ENCODE measurements at regions not wholly inside any gene's neighbourhood (a gene's known extent, or its start where the extent isn't known, plus 50 kb on each side); places are given as distances from the start of the nearest gene placed in this dataset.
"Not testable (repeated sequence)": the region's sequence is repeated elsewhere in the genome, so short reads cannot be mapped to it uniquely, and the experiment has no call there.

DNA sequence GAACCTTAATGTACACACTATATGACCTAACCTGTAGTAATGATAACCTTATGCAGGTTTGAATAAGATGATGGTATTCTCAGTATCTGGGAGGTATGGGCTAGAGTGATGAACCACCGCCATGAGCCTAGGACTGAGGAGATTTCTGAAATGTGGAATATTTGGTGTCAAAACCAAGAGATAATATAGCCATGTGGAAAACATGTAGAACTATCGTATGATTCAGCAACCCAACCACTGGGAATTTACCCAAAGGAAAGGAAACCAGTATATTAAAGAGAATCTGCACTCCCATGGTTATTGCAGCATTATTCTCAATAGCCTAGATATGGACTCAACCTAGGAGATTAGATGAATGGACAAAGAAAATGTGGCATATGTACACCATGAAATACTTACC lies 271.7 kb upstream of the BTG1 start:
- no peak for TF ChIP-seq ZNF274 (IDR thresholded peaks at IDR 0.05; ENCODE audit: low read depth, low read length)

DNA sequence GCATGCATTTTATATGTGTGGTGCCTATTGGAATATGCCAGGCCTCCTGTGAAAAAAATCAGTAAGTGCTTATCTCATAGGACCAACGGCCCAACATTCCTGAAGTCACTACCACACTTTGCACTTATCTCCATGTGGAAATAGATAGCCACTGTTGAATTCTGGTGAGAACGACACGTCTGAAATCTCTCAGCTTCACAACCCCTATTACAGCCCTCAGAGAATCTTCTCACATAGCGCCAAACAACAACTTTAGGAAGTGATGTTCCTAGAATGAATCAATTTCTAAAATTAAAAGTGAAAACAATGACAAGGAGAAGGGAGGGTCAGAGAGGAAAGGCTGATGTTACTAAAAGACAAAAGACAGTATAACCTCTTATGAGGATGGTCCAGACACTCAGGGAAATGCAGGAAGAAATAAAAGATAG lies 270.8 kb upstream of the BTG1 start:
- H3K4me3 ChIP-seq (ENCODE audit: low read length), result no peak overlapping the region
- TF ChIP-seq ZNF274 (IDR thresholded peaks at IDR 0.05; ENCODE audit: low read depth, low read length), result no peak

More for the DNA sequence above, 271.7 kb upstream of the BTG1 start:
- H3K4me3 ChIP-seq (ENCODE audit: low read length), result no peak overlapping the region

DNA sequence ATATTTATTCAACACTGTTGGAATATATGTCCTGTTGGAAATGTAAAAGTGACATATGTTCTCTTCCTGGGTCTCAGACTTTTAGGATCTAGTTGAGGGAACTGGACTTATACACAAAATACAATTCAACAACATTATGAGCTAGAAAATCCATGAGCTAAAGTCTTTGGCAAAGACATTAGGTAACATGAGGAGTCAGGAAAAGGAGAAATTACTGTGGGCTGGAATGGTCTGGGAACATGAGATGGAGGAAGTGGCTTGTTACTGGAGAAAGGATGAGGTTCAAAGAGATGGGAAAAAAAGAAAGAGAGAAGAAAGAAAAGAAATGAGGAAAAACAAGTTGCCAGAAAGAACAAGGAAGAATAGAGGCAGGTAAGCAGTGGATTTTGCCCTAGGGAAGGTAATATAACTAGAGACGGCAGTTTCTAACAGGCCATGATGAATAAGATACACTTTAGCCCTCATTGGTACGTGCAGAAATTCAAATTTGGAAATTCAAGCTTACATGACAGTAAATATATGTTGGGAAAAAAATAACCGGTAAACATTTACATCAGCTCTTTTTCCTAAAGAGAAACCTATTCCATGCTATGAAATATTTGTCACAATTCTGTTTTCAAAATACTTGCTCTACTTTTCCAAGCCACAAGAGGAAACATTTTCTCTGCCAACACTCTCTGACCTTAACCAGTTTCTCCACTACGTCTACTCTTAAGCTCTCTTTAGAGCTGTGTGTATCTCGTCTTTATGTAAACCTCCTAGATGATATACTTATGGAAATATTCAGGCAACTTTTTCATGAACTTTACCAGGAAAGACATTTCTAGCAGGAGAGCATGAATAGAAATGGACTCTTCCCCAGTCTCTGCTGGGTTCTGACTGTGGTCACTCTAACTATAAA lies 268.8 kb upstream of the BTG1 start:
- H3K4me3 ChIP-seq (ENCODE audit: low read length), result no peak overlapping the region
- no peak for TF ChIP-seq ZNF274 (IDR thresholded peaks at IDR 0.05; ENCODE audit: low read depth, low read length)

DNA sequence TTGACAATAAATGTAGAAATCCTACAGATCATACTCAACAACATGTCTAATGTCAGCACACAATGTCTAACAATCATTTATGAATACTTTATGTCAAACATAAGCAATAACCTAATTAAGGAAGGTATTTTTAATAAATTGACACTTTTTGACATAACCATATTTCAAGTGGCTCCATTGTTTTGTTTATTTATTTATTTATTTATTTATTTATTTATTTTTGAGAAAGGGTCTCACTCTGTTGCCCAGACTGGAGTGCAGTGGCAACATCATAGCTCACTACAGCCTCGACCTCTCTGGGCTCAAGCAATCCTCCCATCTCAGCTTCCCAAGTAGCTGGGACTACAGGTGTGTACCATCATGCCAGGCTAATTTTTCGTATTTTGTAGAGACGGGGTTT lies 267.6 kb upstream of the BTG1 start:
- no peak for TF ChIP-seq ZNF274 (IDR thresholded peaks at IDR 0.05; ENCODE audit: low read depth, low read length)
- no peak overlapping the region for H3K4me3 ChIP-seq (ENCODE audit: low read length)

DNA sequence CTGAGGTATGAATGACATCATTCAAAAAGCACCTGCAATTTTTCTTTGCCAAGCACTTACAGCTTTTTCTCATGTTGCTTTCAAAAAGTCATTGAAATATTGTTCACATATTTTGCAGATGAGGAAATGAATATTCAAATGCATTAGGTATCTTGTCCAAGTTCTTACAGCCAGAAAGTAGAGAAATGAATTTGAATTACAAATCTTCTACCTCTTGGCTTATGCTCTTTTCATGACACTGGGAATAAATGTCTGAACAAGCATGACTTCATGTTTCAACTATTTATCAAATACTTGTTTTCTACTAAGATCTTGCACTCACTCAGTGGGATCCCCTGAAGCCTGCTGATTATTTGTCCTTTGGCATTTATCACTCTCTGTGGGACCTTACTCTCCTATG lies 267.2 kb upstream of the BTG1 start:
- no peak overlapping the region for H3K4me3 ChIP-seq (ENCODE audit: low read length)
- TF ChIP-seq ZNF274 (IDR thresholded peaks at IDR 0.05; ENCODE audit: low read depth, low read length), result no peak

DNA sequence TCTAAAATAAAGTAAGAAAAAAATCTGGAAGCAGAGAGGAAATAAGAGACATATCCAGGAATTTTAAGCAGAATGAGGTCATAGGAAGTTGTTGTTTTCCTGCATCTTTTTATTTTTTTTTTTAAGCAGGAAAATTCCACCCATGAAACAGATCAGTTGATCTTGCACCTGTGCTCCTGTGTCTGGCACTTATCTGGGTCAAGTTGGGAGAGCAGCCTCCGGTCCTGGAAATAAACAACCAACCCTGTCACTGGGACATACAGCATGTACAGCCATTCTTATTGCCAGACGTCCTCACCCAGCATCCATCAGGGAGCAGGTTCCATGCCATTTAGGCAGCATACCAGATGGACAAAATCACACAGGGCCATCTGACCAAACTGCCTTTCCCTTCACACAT lies 266.0 kb upstream of the BTG1 start:
- no peak for TF ChIP-seq ZNF274 (IDR thresholded peaks at IDR 0.05; ENCODE audit: low read depth, low read length)
- H3K4me3 ChIP-seq (ENCODE audit: low read length), result no peak overlapping the region

DNA sequence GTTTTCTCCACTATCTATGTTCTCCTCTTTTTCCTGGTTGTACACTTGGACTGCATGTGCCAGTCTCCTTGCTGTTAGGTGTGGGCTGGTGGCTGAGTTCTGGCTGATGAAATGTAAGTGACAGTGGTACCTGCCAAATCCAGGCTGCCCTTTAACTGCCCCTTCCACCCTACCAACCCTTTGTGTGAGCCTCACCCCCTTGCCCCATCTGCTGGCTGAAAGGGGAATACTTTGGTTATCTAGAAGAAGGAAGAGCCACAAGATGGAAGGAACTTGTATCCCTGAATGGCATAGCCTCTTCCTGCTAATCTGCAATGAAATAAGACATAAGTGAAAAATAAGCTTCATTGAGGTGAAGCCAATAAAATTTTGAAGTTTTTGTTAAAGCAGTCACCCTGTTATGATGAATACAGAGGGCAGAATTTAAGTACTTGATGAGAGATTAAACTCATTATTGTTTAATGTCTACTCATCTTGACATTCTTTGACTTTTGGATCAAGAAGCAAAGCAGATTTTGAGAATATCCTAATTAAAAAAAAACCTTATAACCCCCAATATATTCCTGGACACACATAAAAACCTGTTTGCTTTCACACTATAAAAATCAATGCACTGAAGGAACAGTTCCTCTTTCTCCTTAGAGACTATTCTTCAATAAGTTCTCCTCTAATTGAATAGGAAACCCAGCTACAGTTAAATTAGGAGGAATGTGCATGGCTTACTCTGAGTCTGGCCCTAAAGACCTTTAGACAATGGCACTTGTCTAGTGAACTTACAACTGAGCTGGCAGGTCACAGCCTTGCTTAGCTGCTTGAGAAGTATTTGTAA lies 262.6 kb upstream of the BTG1 start:
- TF ChIP-seq ZNF274 (IDR thresholded peaks at IDR 0.05; ENCODE audit: low read depth, low read length), result no peak
- no peak overlapping the region for H3K4me3 ChIP-seq (ENCODE audit: low read length)

DNA sequence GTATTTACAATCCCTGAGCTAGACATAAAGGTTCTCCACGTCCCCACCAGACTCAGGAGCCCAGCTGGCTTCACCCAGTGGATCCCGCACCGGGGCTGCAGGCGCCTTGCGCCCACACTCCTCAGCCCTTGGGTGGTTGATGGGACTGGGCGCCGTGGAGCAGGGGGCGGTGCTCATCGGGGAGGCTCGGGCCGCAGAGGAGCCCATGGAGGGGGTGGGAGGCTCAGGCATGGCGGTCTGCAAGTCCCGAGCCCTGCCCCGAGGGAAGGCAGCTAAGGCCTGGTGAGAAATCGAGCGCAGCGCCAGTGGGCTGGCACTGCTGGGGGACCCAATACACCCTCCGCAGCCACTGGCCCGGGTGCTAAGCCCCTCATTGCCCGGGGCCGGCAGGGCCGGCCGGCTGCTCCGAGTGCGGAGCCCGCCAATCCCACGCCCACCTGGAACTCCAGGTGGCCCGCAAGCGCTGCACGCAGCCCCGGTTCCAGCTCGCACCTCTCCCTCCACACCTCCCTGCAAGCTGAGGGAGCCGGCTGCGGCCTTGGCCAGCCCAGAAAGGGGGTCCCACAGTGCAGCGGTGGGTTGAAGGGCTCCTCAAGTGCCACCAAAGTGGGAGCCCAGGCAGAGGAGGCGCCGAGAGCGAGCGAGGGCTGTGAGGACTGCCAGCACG lies 260.9 kb upstream of the BTG1 start:
- not testable (repeated sequence) for H3K4me3 ChIP-seq (ENCODE audit: low read length)

DNA sequence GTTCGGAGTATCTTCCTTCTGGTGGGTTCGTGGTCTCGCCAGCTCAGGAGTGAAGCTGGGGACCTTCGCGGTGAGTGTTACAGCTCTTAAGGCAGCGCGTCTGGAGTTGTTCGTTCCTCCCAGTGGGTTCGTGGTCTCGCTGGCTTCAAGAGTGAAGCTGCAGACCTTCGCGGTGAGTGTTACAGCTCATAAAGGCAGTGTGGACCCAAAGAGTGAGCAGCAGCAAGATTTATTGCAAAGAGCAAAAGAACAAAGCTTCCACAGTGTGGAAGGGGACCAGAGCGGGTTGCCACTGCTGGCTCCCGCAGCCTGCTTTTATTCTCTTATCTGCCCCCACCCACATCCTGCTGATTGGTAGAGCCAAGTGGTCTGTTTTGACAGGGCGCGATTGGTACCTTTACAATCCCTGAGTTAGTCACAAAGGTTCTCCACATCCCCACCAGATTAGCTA lies 260.2 kb upstream of the BTG1 start:
- H3K4me3 ChIP-seq (ENCODE audit: low read length), result not testable (repeated sequence)

DNA sequence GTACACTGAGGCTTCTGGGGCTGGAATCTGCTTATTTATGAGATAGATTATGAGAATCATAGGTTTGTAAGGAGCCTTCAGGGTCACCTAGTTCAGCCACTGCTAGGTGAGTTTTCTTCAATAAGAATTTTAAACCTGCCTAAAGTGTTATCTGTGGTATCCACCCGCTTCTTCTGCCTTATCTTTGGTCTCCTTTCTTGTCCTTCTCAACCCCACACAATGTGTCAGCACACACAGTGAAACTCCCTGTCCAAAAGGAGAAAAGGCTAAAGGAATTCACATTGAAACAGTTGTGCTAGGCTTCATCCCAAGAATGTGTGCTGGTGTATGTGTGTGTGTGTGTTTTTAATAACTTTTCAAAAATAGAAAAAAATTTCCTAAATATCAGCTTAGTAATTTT lies 259.3 kb upstream of the BTG1 start:
- no peak for TF ChIP-seq ZNF274 (IDR thresholded peaks at IDR 0.05; ENCODE audit: low read depth, low read length)
- H3K4me3 ChIP-seq (ENCODE audit: low read length), result no peak overlapping the region

DNA sequence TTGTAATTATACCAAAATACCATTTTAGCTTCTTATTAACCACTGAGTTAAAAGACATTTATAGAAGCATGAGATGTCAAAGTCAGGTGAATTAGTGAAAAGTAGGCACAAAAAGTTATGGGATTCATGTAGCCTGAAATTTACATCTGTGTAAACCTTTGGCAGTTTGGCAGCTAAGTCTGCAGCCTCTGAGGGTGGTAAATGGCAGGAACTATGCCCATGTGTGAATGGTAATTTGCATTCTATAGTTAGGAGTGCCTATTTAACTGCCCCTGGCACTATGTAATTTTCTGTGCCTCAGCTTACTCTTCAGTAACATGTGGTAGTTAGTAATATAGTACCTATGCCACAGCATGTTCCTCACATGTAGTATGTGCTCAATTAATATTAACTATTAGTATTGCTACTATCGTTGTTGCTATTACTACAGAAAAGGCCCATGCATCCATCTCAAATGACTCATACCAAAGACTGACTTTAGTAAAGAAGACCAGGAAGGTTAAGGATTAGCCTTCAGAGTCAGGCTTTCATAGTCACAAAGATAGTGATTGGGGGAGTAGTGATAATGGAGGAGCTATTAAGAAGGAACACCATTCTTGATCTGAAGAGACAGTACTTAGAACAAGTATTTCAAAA lies 258.7 kb upstream of the BTG1 start:
- no peak overlapping the region for H3K4me3 ChIP-seq (ENCODE audit: low read length)
- TF ChIP-seq ZNF274 (IDR thresholded peaks at IDR 0.05; ENCODE audit: low read depth, low read length), result no peak

DNA sequence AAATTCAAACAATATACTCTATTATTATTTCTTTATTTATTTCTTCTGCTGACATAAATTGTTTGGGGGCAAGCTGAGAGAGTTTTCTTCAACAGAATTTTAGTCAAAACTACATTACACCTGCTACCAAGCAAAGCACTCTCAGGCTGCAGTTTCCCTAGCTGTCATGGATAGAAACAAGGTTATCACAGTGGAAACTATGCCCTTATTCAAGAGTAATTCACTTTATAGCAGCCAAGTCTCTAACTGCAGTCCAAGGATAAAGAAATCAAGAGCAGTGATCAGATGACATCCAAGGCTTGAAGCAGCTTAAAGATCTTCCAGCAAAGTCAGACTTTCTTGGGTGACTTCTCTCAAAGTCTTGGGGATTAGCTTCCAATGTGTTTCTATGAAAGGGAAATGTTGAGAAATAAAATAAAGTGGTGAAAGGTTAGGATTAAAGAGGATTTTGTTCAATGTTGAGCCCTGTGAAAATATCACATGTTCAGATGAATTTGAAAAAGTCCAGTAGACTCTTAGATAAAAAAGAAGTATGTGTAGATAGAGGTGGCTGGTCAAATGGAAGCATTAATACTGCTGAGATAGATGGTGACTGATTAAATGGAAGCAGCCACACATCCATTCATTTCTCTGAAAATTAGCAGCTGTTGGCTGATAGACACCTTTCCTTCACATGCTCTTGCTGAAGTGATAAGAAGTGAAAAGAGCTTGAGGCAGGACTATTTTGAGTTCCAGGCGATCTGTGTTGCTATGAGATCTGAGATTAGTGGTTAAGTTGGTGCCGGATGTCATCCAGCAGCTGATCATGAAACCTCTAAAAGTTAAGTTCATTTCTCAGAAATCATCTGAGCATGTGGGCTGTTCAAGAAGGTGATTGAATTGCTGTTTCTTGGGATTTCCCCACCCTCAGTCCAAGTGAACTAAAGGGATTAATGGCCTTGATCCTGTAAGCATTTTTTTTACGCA lies 257.8 kb upstream of the BTG1 start:
- peak overlapping the region; percentile 33; the same call in 1 of the 2 replicates for H3K4me3 ChIP-seq (ENCODE audit: low read length)
- TF ChIP-seq ZNF274 (IDR thresholded peaks at IDR 0.05; ENCODE audit: low read depth, low read length), result no peak

DNA sequence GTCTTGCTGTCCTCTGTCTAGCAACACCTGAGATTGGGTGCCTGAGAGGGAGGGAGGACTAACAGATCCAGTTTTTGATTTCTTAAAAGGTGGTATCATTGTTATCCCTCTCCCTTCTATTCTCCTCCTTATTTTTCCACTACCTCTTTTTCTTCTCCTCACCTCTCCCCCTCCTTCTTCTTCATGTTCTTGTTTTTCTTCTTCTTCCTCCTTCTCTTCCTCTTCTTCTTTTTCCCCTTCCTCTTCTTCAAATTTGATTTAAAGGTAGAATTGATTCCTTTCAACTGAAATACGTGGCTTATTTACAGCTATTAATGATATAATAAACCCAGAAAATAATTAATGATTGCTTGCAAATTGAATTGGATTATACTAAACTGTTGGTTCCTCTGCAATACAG lies 256.8 kb upstream of the BTG1 start:
- H3K4me3 ChIP-seq (ENCODE audit: low read length), result no peak overlapping the region
- no peak for TF ChIP-seq ZNF274 (IDR thresholded peaks at IDR 0.05; ENCODE audit: low read depth, low read length)

Data from GM08714 (cell line).